Left cardiac atrium (tissue), 4 donors: ENCODE measurements at regions not wholly inside any gene's neighbourhood (a gene's known extent, or its start where the extent isn't known, plus 50 kb on each side); places are given as distances from the start of the nearest gene placed in this dataset.

Experiments used
- ATAC-seq, 2 donors: fragments of 200-7000 bp; cut with Tn5 transposase; one replicate each; pipeline ENCODE4 v1.9.1; 2020; ENCODE audit warnings: mild to moderate bottlenecking in 2 of 2, moderate library complexity in 2 of 2
- DNase-seq: peaks from one replicate; pipeline ENCODE4 v3.0.0-alpha.2; 2020
- intact Hi-C, 2 donors: fragments of 100-400 bp; cut with DNase I; formaldehyde crosslinking; loops; one replicate each; pipeline versions ENCODE4 v1.14.1 to v1.15.1; 2022 to 2023
- donor health status: DM: no; HTN: yes; CAD: no.
- donor health status: DM: no; HTN: yes; CAD: no; lungs with severe emphysema.
- donor health status: DM: yes; HTN: yes; CAD: no.
- donor health status: Dilated cardiomyopathy.

GRCh38 chr7:115721293-115722217, 309.0 kb downstream of the TFEC start:
- ATAC-seq: no peak
- no peak for DNase-seq
- intact Hi-C loops: no loop called here

- ATAC-seq: no peak
- intact Hi-C loops: no loop called here
- DNase-seq: no peak
Measured at GRCh38 chr7:115719963-115720362, 310.6 kb downstream of the TFEC start.

- ATAC-seq (no peak), DNase-seq (no peak)
- intact Hi-C loops: no loop called here
Measured at GRCh38 chr7:115709664-115710063, 320.9 kb downstream of the TFEC start.

GRCh38 chr7:115708013-115708341, 322.6 kb downstream of the TFEC start:
- peak in 1 of 2 donors; percentile 25 for ATAC-seq
- intact Hi-C loops: no loop called here
- DNase-seq: no peak

- DNase-seq (no peak), ATAC-seq (peak in 1 of 2 donors; percentile 40)
- intact Hi-C loops: no loop called here
Measured at GRCh38 chr7:115707258-115708012, 323.1 kb downstream of the TFEC start.

- DNase-seq: no peak
- intact Hi-C loops: no loop called here
- no peak for ATAC-seq
Measured at GRCh38 chr7:115704884-115705283, 325.7 kb downstream of the TFEC start.

- DNase-seq (no peak), ATAC-seq (no peak)
- intact Hi-C loops: no loop called here
Measured at GRCh38 chr7:115701141-115701540, 329.4 kb downstream of the TFEC start.

- intact Hi-C loops: no loop called here
- no peak for ATAC-seq
Measured at GRCh38 chr7:115694424-115694823, 336.1 kb downstream of the TFEC start.

GRCh38 chr7:115693779-115694178, 336.8 kb downstream of the TFEC start:
- ATAC-seq (no peak), DNase-seq (no peak)
- intact Hi-C loops: no loop called here

More at GRCh38 chr7:115694424-115694823, 336.1 kb downstream of the TFEC start:
- no peak for DNase-seq

- intact Hi-C loops: no loop called here
- no peak for ATAC-seq
- DNase-seq: no peak
Measured at GRCh38 chr7:115689941-115690340, 340.6 kb downstream of the TFEC start.

GRCh38 chr7:115683093-115683492, 347.5 kb downstream of the TFEC start:
- intact Hi-C loops: no loop called here
- ATAC-seq: no peak
- DNase-seq: no peak

- intact Hi-C loops: no loop called here
- ATAC-seq (no peak), DNase-seq (no peak)
Measured at GRCh38 chr7:115682507-115682906, 348.1 kb downstream of the TFEC start.

GRCh38 chr7:115680921-115681320, 349.6 kb downstream of the TFEC start:
- DNase-seq: no peak
- no peak for ATAC-seq
- intact Hi-C loops: no loop called here

GRCh38 chr7:115679976-115680375, 350.6 kb downstream of the TFEC start:
- intact Hi-C loops: loop anchor here in 1 of 2 donors (10.0 kb wide), 1 partner anchor 815 kb away; no protein-coding TSS in a partner anchor
- DNase-seq (no peak), ATAC-seq (no peak)

- intact Hi-C loops: loop anchor here in 1 of 2 donors (10.0 kb wide), 1 partner anchor 815 kb away; no protein-coding TSS in a partner anchor
- ATAC-seq (no peak), DNase-seq (no peak)
Measured at GRCh38 chr7:115679423-115679822, 351.1 kb downstream of the TFEC start.

GRCh38 chr7:115678086-115678982, 352.2 kb downstream of the TFEC start:
- DNase-seq (no peak), ATAC-seq (no peak)
- intact Hi-C loops: loop anchor here in 1 of 2 donors (10.0 kb wide), 1 partner anchor 814 kb away; no protein-coding TSS in a partner anchor

GRCh38 chr7:115676707-115677106, 353.9 kb downstream of the TFEC start:
- ATAC-seq: no peak

GRCh38 chr7:115676080-115676479, 354.5 kb downstream of the TFEC start:
- intact Hi-C loops: loop anchor here in 1 of 2 donors (10.0 kb wide), 1 partner anchor 811 kb away; no protein-coding TSS in a partner anchor
- peak; percentile 29 for DNase-seq
- ATAC-seq: no peak

More at GRCh38 chr7:115676707-115677106, 353.9 kb downstream of the TFEC start:
- intact Hi-C loops: loop anchor here in 1 of 2 donors (10.0 kb wide), 1 partner anchor 812 kb away; no protein-coding TSS in a partner anchor
- no peak for DNase-seq

- intact Hi-C loops: loop anchor here in 1 of 2 donors (10.0 kb wide), 1 partner anchor 810 kb away; no protein-coding TSS in a partner anchor
- DNase-seq (no peak), ATAC-seq (no peak)
Measured at GRCh38 chr7:115674467-115675024, 356.0 kb downstream of the TFEC start.
